Stimulated activated naive CD8-positive, alpha-beta T cell treated with anti-CD3 and anti-CD28 coated beads, Interleukin-15, amount 100 ng/mL, for 72 hours (primary cell): ENCODE measurements at regions not wholly inside any gene's neighbourhood (a gene's known extent, or its start where the extent isn't known, plus 50 kb on each side); places are given as distances from the start of the nearest gene placed in this dataset.

Experiments
- ATAC-seq: fragments of 150-1000 bp; cut with Tn5 transposase; 2 replicates; pipeline ENCODE4 v1.10.0; 2021; ENCODE audit warnings: mild to moderate bottlenecking, moderate library complexity
- DNase-seq, 2 donors: peaks; one replicate each; pipeline ENCODE4 v3.0.0; 2021 to 2022
- H3K27ac Mint-ChIP-seq, 2 donors: one replicate each; pipeline ENCODE4 v1.8.0; 2022; ENCODE audit warnings: mild to moderate bottlenecking in 2 of 2, mixed read lengths in 2 of 2, moderate library complexity in 2 of 2
- H3K27me3 Mint-ChIP-seq: one replicate; pipeline ENCODE4 v1.8.0; 2022; ENCODE audit warnings: mixed read lengths
- H3K4me1 Mint-ChIP-seq: one replicate; pipeline ENCODE4 v1.8.0; 2022; ENCODE audit warnings: mild to moderate bottlenecking, mixed read lengths
- H3K4me3 Mint-ChIP-seq, 2 donors: one replicate each; pipeline ENCODE4 v1.8.0; 2022; ENCODE audit warnings: mild to moderate bottlenecking in 2 of 2, mixed read lengths in 2 of 2, moderate library complexity in 1 of 2
- H3K9me3 Mint-ChIP-seq, 2 donors: one replicate each; pipeline ENCODE4 v1.8.0; 2022; ENCODE audit warnings: mixed read lengths in 2 of 2

- ATAC-seq, result no peak
- Mint-ChIP-seq H3K27me3 (no peaks in the 10 kb centered on the region), H3K9me3 (peaks cover 0 to 5% of the 10 kb centered on the region in 2 donors), H3K4me1 (no peaks in the 10 kb centered on the region), H3K4me3 (no peak overlapping the region), H3K27ac (no peak overlapping the region)
- DNase-seq, result no peak
Measured at GRCh38 chr7:124432009-124432578, 333.5 kb downstream of the GPR37 start.

GRCh38 chr7:124429923-124430322, 335.7 kb downstream of the GPR37 start:
- Mint-ChIP-seq H3K4me1 (no peaks in the 10 kb centered on the region), H3K4me3 (no peak overlapping the region), H3K9me3 (peaks cover 0 to under 1% of the 10 kb centered on the region in 2 donors), H3K27me3 (no peaks in the 10 kb centered on the region), H3K27ac (no peak overlapping the region)
- DNase-seq (no peak), ATAC-seq (no peak)

- H3K9me3 Mint-ChIP-seq, result no peaks in the 10 kb centered on the region
- DNase-seq (no peak), ATAC-seq (no peak)
- no peak overlapping the region for H3K27ac Mint-ChIP-seq
- H3K27me3 Mint-ChIP-seq, result no peaks in the 10 kb centered on the region
- H3K4me3 Mint-ChIP-seq, result no peak overlapping the region
- no peaks in the 10 kb centered on the region for H3K4me1 Mint-ChIP-seq
Measured at GRCh38 chr7:124428781-124429180, 336.8 kb downstream of the GPR37 start.

- Mint-ChIP-seq H3K9me3 (no peaks in the 10 kb centered on the region), H3K27ac (no peak overlapping the region), H3K4me1 (no peaks in the 10 kb centered on the region), H3K4me3 (no peak overlapping the region), H3K27me3 (no peaks in the 10 kb centered on the region)
- DNase-seq, result no peak
- no peak for ATAC-seq
Measured at GRCh38 chr7:124426621-124427020, 339.0 kb downstream of the GPR37 start.

GRCh38 chr7:124423863-124424262, 341.7 kb downstream of the GPR37 start:
- ATAC-seq, result no peak
- no peaks in the 10 kb centered on the region for H3K27me3 Mint-ChIP-seq
- DNase-seq, result no peak
- H3K9me3 Mint-ChIP-seq, result peaks cover 0 to 5% of the 10 kb centered on the region in 2 donors
- no peak overlapping the region for H3K27ac Mint-ChIP-seq
- H3K4me1 Mint-ChIP-seq, result no peaks in the 10 kb centered on the region
- H3K4me3 Mint-ChIP-seq, result no peak overlapping the region

GRCh38 chr7:124422081-124422480, 343.5 kb downstream of the GPR37 start:
- DNase-seq, result no peak
- no peaks in the 10 kb centered on the region for H3K27me3 Mint-ChIP-seq
- ATAC-seq, result no peak
- H3K9me3 Mint-ChIP-seq, result peaks cover 0 to 7% of the 10 kb centered on the region in 2 donors
- no peak overlapping the region for H3K4me3 Mint-ChIP-seq
- H3K4me1 Mint-ChIP-seq, result no peaks in the 10 kb centered on the region
- no peak overlapping the region for H3K27ac Mint-ChIP-seq

- peaks cover 0 to 7% of the 10 kb centered on the region in 2 donors for H3K9me3 Mint-ChIP-seq
- ATAC-seq, result no peak
- no peak overlapping the region for H3K27ac Mint-ChIP-seq
- DNase-seq, result no peak
- H3K4me1 Mint-ChIP-seq, result no peaks in the 10 kb centered on the region
- H3K27me3 Mint-ChIP-seq, result no peaks in the 10 kb centered on the region
- H3K4me3 Mint-ChIP-seq, result no peak overlapping the region
Measured at GRCh38 chr7:124420367-124420766, 345.2 kb downstream of the GPR37 start.

GRCh38 chr7:124413029-124413428, 352.6 kb downstream of the GPR37 start:
- no peak overlapping the region for H3K27ac Mint-ChIP-seq
- DNase-seq (no peak), ATAC-seq (no peak)
- no peak overlapping the region for H3K4me3 Mint-ChIP-seq
- no peaks in the 10 kb centered on the region for H3K4me1 Mint-ChIP-seq
- H3K27me3 Mint-ChIP-seq, result no peaks in the 10 kb centered on the region
- no peaks in the 10 kb centered on the region for H3K9me3 Mint-ChIP-seq

- Mint-ChIP-seq H3K9me3 (no peaks in the 10 kb centered on the region), H3K27ac (no peak overlapping the region), H3K27me3 (no peaks in the 10 kb centered on the region), H3K4me1 (no peaks in the 10 kb centered on the region), H3K4me3 (no peak overlapping the region)
- ATAC-seq, result no peak
- no peak for DNase-seq
Measured at GRCh38 chr7:124412531-124412930, 353.1 kb downstream of the GPR37 start.

GRCh38 chr7:124411796-124412195, 353.8 kb downstream of the GPR37 start:
- no peaks in the 10 kb centered on the region for H3K9me3 Mint-ChIP-seq
- H3K27ac Mint-ChIP-seq, result no peak overlapping the region
- H3K27me3 Mint-ChIP-seq, result no peaks in the 10 kb centered on the region
- H3K4me1 Mint-ChIP-seq, result no peaks in the 10 kb centered on the region
- ATAC-seq, result no peak
- no peak overlapping the region for H3K4me3 Mint-ChIP-seq
- DNase-seq, result no peak

- ATAC-seq (no peak), DNase-seq (no peak)
- H3K27me3 Mint-ChIP-seq, result no peaks in the 10 kb centered on the region
- peaks cover 7 to 9% of the 10 kb centered on the region in 2 donors for H3K9me3 Mint-ChIP-seq
- no peaks in the 10 kb centered on the region for H3K4me1 Mint-ChIP-seq
- no peak overlapping the region for H3K4me3 Mint-ChIP-seq
- H3K27ac Mint-ChIP-seq, result peak overlapping the region in 1 of 2 donors; percentile 73
Measured at GRCh38 chr7:124403587-124403986, 362.0 kb downstream of the GPR37 start.

- Mint-ChIP-seq H3K9me3 (peaks cover 7 to 9% of the 10 kb centered on the region in 2 donors), H3K4me1 (no peaks in the 10 kb centered on the region)
- no peak for ATAC-seq
Measured at GRCh38 chr7:124403112-124403511, 362.5 kb downstream of the GPR37 start.

GRCh38 chr7:124399941-124400340, 365.7 kb downstream of the GPR37 start:
- no peak for DNase-seq
- no peak for ATAC-seq
- peaks cover 18 to 19% of the 10 kb centered on the region in 2 donors for H3K9me3 Mint-ChIP-seq
- H3K4me3 Mint-ChIP-seq, result no peak overlapping the region
- H3K4me1 Mint-ChIP-seq, result no peaks in the 10 kb centered on the region
- no peak overlapping the region for H3K27ac Mint-ChIP-seq
- no peaks in the 10 kb centered on the region for H3K27me3 Mint-ChIP-seq

More at GRCh38 chr7:124403112-124403511, 362.5 kb downstream of the GPR37 start:
- no peak for DNase-seq
- H3K4me3 Mint-ChIP-seq, result no peak overlapping the region
- no peak overlapping the region for H3K27ac Mint-ChIP-seq
- no peaks in the 10 kb centered on the region for H3K27me3 Mint-ChIP-seq

GRCh38 chr7:124398937-124399552, 366.2 kb upstream of the TMEM229A start:
- Mint-ChIP-seq H3K9me3 (peaks cover 18 to 19% of the 10 kb centered on the region in 2 donors), H3K27ac (no peak overlapping the region), H3K4me1 (no peaks in the 10 kb centered on the region), H3K4me3 (no peak overlapping the region), H3K27me3 (no peaks in the 10 kb centered on the region)
- no peak for DNase-seq
- ATAC-seq, result no peak

GRCh38 chr7:124397134-124397533, 364.3 kb upstream of the TMEM229A start:
- Mint-ChIP-seq H3K27ac (no peak overlapping the region), H3K4me3 (no peak overlapping the region), H3K27me3 (no peaks in the 10 kb centered on the region), H3K4me1 (no peaks in the 10 kb centered on the region), H3K9me3 (peaks cover 16 to 18% of the 10 kb centered on the region in 2 donors)
- ATAC-seq (no peak), DNase-seq (no peak)

- DNase-seq (no peak), ATAC-seq (no peak)
- no peak overlapping the region for H3K27ac Mint-ChIP-seq
- H3K9me3 Mint-ChIP-seq, result no peaks in the 10 kb centered on the region
- no peaks in the 10 kb centered on the region for H3K4me1 Mint-ChIP-seq
- H3K27me3 Mint-ChIP-seq, result no peaks in the 10 kb centered on the region
- H3K4me3 Mint-ChIP-seq, result no peak overlapping the region
Measured at GRCh38 chr7:124390301-124390700, 357.4 kb upstream of the TMEM229A start.

- Mint-ChIP-seq H3K27me3 (no peaks in the 10 kb centered on the region), H3K4me1 (no peaks in the 10 kb centered on the region), H3K9me3 (no peaks in the 10 kb centered on the region), H3K4me3 (no peak overlapping the region), H3K27ac (no peak overlapping the region)
- DNase-seq (no peak), ATAC-seq (no peak)
Measured at GRCh38 chr7:124388751-124389150, 355.9 kb upstream of the TMEM229A start.
